HG03196 (cell line): ENCODE measurements at regions not wholly inside any gene's neighbourhood (a gene's known extent, or its start where the extent isn't known, plus 50 kb on each side); places are given as distances from the start of the nearest gene placed in this dataset.

Source experiments
- ATAC-seq: cut with Tn5 transposase; IDR thresholded peaks from one replicate; pipeline ENCODE4 v1.9.1; 2021; ENCODE audit not compliant: unreplicated experiment

DNA sequence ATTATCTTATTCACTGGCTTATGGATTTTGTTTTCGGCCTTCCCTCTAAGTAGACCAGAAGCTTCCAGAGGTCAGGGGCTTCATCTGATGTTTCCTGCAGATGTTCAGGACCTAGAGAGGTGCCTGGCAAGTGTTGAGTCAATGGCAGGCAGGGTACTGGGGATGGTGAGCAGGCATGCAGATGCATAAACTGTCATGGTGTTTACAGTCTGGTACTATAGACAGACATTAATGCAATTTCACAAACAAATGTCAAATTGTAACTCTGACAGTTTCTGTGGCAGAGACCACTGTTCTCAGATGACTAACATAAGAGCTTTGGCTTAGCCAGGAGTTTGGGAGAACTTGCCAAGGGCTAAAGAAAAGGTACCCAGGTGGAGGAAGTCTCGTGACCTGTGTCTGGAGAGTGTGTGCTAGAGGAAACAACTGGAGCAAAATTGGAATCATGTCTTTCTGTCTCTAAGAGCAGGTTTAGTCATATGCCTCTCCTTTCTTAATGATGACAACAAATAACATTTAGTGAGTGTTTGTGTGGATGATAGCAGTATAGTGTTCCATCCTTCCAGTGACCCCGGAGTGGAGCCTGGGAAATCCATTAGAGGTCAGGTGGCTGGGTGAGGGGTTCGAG lies 53.7 kb upstream of the TRAK1 start:
- no peak for ATAC-seq

DNA sequence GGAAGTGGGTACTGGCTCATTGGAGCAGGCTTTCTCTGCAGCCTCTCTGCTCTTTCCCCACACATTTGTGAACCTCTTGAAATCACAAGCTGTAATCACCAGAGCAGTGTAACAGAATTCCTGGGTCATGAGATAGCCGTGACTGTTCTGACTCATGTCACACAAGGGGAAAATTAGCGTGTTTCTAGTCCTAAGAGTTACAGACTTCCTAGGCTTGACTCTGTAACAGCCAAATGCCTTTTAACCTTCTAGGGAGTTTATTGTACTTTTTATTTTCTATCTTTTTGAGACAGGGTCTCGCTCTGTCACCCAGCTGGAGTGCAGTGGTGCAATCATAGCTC lies 54.7 kb upstream of the TRAK1 start:
- no peak for ATAC-seq

DNA sequence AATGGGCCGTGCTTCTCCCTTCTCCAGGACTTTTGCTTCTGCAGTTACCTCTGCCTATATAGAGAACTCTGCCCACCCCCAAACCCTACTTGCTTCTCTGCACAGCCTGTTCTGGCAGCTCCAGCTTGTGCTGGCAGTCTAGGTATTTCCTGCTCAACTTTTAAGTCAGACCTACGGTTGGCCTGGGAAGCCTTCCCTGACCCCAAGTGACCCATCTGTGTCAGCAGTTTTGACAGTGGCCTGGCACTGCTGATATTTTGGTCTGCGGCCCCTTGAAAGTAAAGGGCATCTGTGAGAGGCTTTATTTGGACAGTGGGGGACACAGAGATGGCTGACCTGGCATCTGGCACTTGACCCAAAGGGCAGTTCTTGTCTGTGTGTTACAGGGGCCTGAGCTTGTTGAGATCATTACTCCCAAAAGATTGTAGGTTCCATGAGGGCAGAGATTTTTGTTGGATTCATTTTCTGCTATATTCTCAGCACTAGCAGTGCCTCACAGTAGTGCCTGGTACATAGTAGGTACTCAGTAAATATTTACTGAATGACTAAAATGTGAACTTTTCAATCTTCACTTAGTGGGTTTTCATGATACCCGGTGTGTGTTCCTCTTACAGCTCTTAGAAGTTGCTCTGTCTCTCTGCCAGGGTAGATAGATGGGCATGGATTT lies 55.2 kb upstream of the TRAK1 start:
- ATAC-seq: no peak

DNA sequence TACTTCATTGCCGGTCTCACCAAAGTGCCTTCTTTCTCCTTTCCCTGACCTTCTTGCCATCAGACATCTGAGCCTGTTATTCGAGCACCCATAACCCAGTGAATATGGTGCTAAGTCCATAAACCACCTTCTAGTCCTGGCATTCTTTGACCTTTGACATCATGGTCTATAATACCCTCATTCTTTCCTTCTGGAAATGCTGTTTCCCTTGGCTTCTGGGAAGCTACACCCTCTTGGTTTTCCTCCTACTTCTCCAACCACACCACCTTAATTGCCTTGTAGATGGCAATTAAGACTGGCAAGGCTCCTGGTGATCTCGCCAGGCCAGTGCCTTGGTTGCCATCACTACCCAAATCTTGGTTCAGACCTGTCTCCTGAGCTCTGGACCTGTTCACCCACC lies 56.1 kb upstream of the TRAK1 start:
- no peak for ATAC-seq

DNA sequence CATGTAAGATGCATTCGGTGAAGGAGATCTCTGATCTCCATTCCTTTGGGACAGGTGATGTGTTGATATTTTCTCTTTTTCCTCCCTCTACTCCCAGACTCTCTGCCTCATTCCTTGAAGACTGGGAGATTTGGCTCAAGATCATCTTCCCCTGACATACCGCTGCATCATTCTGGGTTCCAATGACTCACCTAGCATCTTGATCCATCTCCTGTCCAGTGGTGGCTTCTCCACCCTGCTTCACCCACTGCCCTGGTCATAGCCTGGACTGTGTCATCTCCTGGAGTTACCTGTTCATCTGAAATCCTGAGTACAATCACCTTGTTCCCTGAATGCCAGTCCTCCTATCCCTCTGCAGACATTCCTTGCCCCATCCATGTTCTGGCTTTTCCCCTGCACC lies 57.4 kb upstream of the TRAK1 start:
- ATAC-seq: no peak

DNA sequence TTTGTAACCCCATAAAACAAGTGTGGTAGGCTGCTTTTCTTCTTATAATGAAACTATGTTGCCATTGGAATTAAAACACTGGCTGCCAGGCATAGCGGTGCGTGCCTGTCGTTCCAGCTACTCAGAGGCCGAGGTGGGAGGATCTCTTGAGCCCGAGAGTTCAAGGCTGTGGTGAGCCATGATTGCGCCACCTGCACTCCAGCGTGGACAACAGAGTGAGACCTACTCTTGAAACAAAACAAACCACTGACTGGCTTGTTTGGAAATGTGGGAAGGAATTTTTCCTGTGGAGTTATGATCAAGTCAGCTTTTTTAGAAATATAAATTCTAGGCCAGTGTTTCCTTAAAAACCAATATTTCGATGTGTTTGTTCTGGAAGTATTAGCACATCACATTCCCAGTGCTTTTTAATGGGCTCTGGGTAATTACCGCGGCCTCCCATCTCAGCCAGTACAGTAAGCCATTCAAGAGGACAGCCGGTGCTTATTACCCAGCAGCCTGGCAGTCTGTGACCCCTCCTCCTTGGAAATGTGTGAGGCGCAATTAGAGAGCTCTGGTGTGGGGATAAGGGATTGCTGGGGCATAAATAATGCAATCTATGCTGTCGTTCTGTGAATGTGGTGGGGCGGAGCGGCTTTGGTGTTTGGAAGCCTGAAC lies 58.3 kb upstream of the TRAK1 start:
- ATAC-seq: no peak

DNA sequence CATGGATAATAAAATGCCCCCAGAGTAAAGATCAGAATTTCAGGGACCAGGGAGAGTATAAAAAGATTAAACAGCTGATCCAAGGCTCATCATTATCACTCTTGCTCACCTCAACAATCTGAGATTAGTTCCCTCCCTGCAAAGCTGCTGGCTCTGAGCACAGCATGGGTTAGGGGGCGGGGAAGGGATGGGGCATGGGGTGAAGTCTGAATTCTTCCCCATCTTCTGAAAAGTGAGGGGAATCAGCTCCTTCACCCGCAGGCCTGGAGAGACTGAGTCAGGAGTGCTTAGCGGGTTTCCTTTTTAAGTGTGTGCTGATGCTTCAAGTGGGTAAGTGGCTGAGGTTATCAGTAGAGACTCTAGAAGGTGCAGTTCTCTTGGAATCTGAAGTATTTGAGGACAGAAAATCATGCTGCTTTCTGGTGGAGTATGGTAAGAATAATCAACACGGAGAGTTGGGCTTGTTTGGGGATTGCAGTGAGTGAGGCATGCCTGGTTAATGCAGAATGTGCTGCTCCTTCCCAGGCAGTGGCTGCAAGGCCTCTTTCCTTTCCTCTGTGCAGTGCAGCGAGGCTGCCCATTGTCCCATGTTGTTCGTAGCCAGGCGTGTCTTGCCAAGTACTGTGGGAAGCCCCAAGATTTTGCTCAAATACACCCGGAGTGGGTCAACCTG lies 59.2 kb upstream of the TRAK1 start:
- ATAC-seq: no peak

DNA sequence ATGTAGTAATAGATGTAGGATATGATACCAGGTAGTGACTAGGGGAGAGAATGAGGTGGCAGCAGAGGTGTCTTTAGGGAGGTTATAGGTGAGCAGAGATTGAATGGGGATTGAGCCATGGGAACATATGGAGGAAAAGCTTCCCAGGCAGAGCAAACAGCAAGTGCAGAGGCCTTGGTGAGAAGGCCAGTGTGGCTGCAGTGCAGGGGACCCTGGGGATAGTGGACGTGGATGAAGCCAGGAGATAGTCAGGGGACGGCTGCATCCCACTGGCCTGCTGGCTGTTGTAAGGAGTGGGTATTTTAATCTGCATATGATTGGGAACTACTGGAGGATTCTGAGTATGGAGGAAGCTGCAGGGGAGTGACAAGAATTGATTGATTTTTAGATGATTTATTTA lies 62.7 kb upstream of the TRAK1 start:
- no peak for ATAC-seq

DNA sequence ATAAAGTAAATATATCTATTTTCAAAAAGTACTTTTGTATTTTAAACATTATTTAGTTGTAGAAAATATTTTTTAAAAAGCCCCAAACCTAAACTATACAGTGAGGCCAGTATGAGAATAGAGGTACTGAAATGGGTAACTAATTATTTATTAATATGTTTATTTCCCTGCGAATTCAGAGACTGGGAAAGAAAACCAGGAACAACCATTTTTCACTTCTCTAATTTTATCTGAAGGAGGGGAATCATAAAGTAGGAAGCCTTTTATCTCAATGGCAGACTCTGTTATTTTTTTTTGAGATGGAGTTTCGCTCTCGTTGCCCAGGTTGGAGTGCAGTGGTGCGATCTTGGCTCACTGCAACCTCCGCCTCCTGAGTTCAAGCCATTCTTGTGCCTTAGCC lies 63.6 kb upstream of the TRAK1 start:
- ATAC-seq: no peak

DNA sequence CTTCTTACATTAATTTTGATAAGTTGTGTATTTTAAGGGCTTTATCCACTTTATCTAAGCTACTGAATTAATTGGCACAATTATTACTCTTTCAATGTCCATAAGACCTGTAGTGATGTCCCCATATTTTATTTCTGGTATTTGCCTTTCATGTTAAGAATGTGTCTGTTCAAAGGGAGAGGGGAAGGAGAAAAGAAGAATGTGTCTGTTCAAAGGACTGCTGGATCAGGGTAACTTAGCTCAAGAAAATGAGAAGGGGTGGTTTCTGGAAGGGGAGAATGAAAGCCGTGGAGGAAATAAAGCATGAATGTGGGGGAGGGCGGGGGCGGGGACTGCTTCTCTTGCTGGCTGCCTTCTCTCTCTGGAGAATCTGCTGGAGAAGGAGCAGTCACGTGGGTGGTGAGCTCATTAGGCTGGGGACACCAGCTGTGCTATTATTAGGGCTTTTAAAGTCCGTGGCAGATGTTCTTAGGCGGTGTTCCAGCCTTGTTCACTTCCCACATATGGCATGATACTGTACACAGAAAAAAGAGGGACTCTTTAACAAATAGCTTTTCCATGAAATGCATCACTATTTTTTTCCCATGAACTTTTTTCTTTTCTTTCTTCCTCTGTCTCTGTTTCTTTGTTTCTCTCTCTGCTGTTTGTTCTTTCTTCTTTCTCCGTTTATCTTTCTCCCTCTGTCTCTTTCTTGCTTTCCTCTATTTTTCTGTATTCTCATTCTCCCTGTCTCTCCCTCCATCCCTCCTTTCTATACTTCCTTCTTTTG lies 63.7 kb upstream of the ULK4 start:
- ATAC-seq: peak; percentile 49

DNA sequence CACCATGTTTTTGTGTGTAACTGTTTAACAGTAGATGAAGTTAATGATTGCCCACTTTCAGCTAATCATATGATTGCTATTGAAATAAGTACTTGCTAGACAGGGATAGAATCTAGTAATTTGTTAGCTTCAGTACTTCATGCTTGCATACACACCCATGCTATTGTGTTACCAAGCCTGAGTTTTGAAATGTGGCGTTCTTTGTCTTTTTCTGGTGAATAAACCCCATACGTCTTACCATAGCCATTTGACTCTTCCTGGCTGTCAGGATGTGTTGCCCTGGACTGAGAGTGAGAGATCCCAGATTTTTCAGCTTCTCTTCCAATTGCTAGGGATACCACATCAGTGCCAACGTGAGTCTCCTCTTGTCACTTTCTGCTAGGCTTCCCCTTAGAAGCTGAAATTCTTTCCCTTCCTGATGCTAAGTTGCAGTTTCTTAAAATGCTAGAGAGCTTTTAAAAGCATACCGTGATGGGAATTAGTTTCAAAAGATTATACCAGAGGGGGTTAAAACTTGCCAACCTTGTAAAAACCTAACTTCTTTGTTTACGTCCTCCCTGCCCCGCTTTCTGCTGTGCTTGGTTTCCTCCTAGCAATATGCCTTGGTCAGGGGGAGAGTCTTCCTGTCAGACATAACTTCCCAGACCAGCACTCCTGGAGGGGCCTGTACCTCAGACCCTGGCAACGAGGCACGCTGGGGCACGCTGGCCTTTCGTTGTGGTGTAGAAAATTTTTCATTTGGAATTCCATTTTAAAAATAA lies 62.9 kb upstream of the ULK4 start:
- ATAC-seq: no peak

DNA sequence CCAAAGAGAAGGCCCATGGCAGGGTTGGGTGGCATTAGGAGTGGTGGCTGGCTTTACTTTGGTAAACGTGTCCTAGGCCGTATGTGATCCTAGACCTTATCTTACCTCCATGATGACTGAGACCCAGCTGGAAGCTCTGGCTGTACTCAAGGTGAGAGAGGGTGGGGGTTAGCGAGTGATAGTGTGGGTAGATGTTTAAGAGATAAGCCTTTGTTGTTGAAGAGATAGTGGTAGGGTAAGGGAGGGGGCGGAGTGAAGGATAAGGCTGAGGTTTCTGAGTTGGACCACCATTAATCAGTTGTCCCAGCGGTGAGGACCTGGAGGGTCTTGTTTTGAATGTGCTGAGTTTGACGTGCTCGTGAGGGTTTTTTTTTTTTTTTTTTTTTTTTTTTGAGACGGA lies 61.5 kb upstream of the ULK4 start:
- ATAC-seq: no peak

DNA sequence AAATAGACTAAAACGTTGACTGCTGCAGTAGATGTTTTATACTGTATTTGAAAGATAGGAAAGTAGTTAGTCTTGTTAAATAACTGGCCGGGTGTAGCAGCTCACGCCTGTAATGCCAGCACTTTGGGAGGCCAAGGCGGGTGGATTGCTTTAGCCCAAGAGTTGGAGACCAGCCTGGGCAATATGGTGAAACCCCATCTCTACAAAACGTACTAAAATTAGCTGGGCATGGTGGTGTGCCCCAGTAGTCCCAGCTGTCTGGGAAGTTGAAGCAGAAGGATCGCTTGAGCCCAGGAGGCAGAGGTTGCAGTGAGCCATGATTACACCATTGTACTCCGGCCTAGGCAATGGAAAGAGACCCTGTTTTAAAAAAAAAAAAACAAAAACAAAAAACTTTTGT lies 60.5 kb upstream of the ULK4 start:
- no peak for ATAC-seq

DNA sequence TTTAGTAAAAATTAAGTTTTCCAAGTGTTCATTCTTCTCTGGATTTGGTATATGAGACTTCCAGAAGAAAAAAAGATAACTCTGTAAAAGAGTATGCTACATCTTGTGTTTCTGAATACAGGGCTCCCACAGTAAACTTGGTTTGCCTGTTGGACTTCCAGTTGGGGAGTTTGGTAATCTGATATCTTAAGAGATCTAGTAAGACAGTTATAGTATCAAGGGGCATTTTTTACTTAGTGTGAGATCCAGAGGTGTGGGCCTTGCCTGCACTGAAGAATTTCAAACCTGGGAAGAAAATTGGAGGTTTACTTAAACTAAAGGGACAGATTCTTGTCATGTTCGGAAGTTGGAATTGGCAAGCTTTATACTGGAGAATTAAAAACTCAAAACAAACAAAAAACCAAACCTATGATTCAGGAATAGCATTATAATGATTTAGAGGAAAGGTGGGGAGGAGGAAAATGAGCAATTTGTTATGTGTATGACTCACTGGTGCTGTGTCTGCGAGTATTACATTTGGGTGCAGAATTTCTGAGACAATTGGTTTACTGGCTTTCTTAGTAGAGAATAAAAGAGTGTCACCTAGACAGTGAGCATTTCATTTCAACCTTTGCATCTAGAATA lies 58.9 kb upstream of the ULK4 start:
- ATAC-seq: no peak

DNA sequence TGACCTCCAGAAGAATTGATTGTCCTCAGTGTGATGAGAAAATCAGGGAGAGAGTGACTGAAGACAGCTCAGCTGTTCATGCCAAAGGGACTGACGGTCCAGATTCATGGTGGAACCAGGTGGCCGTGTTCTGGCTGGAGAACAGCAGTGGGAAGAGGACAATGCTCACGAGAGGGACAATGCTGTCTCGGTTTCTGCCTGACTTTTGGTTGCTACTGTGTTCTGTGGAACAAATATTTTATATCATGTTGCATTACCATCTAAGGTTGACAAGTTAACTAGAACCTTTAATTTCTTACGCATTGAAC lies 58.0 kb upstream of the ULK4 start:
- no peak for ATAC-seq

DNA sequence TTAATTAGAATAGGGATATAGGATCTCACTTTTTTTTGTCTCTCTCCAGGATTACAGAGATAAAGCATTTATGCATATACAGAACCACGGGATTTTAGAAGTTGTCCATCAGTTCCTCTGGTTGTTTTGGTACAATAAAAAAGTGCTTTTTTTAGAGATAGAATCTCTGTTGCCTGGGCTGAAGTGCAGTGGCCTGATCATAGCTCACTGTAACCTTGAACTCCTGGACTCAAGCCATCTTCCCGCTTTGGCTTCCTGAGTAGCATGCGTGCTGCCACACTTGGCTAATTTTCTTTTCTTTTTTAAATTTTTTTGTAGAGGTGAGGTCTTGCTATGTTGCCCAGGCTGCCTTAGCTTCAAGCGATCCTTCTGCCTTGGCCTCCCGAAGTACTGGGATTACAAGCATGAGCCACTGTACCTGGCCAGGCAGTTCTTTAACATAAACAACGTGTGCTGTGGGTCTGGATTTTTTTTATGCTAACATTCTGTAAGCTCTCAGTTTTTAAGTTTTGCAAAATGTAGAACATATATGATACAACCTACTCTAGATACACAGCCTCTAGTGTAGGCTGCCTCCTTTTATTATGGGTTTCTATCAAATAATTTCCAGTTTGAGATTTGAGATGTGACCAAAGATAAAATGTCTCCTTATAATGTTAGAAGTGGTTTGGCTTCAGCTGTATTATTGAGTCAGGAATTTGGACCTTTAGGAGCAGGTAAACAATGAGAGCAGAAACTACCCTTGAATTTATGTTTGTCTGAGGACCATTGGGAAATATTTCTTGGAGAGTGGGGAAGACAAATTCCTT lies 57.4 kb upstream of the ULK4 start:
- ATAC-seq: no peak

DNA sequence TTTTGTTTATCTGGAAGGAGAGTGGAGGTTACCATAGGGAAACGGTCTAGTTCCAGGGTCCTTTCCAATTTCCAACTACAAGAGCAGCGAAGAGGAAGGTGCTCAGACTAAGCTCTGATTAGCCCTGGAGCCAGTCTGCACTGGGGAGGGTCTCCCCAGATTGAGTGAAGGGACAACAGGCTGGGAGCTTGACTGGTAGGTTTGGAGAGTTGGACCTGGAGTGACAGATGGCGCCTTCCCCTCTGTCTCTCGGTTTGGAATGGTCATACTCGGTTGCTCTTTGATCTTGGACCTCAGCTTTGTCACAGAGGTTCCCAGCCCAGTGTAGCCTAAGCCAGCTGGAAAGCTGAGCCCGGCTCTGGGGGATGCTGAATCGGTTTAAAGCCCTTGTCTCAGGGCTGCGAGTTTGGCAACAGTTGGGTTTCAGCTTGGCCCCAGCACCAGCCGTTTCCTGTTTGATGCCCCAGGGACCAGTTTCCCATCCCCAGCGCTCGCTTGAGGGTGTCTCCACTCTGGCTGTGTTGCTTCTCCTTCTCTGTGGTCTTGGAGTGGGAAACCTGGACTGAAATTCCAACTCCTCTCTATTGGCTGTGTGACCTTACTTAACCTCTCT lies 53.1 kb upstream of the ULK4 start:
- ATAC-seq: no peak

DNA sequence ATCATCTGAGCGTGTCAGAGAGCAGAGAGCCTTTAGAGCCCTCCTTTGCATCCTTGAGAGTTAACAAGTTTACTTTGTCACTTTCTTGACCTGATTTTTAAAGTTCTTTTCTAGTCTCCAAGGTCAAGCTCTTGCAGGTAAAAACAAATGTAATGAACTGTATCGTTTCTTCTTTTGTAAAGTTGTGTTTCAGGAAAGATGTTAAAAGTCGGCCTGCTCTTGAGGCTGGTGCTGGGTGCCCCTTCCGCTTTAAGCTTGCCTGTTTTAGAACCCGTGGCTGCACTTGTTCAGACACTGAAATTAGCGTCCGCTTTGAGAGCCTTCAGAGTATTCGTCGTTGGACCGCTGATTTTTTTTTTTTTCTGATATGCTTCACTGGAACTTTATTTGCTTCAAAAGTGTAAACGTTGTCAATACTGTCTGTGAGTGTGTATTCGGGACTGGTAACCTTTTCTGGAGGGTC lies 52.6 kb upstream of the ULK4 start:
- no peak for ATAC-seq
